ENCODE measurements at regions not wholly inside any gene's neighbourhood (a gene's known extent, or its start where the extent isn't known, plus 50 kb on each side); places are given as distances from the start of the nearest gene placed in this dataset.

DNA sequence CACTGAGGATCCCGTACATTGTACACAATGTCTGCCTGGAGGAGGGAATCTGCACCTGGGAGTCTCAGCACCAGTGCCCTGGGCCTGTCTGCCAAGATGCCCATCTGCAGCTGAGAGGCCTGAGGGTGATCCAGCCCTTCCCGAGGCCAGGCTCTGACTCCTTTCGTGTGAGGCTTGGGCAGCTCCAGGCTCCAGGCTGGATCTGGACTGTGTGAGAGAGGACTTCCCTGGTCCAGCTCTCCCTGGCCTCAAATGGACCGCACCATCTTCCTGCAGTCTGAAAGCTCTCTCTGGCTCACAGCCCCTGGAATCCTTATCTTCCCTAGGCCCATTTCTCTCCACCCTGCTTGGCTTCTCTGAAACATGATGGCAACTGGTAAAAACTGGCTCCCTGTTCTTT lies 324.6 kb downstream of the DYSF start:
- no peak for DNase-seq (ENCODE audit: low read depth in 2 of 2)

DNA sequence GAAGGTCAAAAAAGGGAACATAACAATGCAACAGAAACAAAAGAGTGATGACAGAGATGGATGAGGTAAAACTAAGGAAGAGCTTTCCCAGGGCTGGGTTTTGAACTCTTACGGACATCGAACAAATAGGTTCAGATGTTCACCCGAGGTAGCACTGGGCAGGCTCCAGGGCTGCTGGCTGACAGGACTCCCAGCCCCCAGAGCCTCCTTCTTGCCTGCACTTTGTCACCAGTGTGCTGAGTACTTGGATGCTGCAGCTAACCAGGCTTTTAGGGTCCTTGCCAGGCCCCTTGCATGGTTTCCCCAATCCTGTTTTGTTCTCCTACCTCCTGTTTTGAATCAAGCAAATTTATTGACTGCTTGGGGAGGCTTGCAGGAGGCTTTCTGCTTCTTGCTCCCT lies 322.9 kb downstream of the DYSF start:
- no peak for DNase-seq (ENCODE audit: low read depth in 2 of 2)

DNA sequence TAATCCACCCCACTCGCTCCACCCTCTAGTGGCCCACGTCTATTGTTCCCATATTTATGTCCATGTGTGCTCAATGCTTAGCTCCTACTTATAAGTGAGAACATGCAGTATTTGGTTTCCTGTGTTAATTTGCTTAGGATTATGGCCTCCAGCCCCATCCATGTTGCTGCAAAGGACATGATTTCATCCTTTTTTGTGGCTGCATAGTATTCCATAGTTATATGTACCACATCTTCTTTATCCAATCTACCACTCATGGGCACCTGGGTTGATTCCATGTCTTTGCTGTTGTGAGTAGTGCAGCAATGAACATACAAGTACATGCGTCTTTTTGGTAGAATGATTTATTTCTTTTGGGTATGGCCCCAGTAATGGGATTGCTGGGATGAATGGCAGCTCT lies 319.9 kb downstream of the DYSF start:
- no peak for DNase-seq (ENCODE audit: low read depth in 2 of 2)

DNA sequence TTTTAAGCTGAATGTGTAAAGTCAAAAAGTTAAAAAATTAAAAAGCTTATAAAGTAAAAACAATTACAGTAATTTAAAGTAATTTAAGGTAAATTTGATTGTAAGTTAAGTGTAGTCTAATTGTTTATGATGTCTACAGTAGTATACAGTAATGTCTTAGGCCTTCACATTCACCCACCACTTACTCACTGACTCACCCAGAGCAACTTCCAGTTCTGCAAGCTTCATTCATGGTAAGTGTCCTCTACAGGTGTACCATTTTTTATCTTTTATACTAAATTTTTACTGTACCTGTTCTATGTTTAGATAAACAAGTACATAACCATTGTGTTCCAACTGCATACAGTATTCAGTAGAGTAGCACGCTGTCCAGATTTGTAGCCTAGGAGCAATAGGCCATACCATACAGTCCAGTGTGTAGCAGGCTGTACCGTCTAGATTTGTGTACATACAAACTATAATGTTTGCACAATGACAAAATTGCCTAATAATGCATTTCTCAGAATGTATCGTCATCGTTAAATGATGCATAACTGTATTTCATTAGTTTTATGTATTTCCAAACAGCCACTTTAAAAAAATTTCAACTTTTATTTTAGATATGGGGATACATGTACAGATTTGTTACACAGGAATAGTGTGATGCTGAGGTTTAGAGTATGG lies 319.3 kb downstream of the DYSF start:
- no peak for DNase-seq (ENCODE audit: low read depth in 2 of 2)

DNA sequence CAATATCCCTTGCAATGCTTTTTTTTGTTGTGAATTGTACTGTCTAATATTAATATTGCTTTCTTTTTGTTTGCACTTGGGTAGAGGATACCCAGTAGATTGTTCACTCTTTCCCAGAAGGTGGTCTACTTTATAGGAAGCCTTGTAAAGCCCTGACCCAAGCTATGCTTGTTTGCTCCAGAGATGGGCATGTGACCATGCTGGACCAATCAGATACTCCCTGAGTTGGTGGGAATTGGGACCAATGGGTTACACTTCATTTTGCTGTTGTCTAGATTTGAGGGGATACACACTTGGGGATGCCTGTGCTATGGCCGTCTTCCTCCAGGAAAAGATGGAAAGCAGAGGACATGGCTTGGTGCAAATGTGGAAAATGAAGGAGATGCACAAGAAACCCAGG lies 314.3 kb downstream of the DYSF start:
- DNase-seq (ENCODE audit: low read depth in 2 of 2): no peak

DNA sequence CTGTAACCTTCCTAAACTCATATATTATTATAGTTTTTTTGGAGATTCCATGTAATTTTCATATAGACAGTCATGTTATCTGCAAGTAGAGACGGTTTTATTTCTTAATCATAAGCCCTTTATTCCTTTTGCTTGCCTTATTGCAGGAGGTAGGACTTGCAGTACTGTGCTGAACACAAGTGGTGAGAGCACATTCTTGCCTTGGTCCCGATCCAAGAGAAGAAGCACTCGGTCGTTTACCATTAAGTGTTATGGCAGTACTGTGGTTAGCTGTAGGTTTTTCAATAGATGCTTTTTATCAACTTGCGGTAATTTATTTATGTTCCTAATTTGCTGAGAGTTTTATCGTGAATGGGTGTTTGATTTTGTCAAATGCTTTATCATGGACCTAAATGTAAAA lies 305.7 kb downstream of the DYSF start:
- no peak for DNase-seq (ENCODE audit: low read depth in 2 of 2)

DNA sequence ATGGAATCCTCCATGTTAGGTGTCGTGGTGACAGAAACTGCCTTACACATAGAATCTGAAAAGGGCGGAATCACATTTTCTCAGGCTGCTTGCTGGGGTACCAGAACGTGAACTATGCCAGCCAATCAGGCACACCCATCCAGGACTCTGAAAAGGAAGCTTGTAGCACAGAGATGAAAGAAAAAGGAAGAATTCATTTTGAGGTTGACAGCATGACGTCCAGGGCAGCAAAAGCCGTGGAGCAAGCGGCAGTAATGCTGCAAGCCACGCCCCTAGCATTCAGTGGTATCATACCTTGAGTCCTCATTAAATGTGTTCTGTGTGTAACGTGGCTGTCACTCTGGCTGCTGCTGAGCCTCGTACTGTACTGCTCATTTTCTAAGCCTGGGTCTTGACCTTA lies 304.0 kb downstream of the DYSF start:
- no peak for DNase-seq (ENCODE audit: low read depth in 2 of 2)

DNA sequence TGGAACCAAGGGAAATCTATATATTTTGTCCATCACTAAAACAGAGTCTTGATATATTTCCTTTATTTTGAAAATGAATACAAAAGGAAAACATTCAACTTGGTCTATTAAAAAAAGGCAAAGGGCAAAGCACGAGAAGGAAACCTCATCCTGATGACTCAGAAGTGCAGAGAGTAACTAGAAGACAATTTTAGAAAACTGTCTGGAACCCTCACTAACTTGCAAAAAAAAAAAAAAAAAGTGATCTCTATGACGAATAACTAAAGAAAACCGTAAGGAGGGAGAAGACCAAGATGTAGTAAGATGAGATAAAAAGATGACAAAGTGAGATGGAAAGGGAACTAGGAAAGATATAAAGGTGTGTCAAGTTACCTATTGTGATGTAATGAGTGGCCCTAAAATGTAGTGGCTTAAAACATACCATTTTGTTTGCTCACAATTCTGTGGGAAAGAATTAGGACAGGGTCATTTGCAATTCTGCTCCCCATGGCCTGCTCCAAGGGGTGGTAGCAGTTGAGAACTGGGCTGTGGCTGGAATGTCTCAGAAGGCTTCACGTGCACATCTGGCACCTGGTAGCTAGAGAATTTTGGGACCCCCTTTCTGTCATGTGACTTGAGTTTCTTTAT lies 303.0 kb downstream of the DYSF start:
- DNase-seq (ENCODE audit: low read depth in 2 of 2): no peak

DNA sequence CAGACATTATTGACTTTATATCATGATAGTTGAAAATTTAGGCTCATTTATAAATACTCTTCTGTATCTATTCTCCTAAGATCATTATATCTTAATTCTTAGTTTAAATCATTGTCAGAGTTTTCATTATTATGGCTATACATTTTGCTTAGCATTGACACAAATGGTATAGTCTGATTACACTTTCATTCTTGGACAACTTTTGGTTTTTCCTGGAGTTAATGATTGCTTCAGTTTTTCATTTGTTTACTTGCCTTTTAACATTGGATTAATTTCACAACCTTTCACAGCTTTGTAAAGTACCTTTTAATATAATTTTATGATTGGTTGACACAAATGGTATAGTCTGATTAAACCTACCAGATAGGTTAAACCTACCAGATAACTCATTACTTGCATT lies 298.2 kb downstream of the DYSF start:
- no peak for DNase-seq (ENCODE audit: low read depth in 2 of 2)

DNA sequence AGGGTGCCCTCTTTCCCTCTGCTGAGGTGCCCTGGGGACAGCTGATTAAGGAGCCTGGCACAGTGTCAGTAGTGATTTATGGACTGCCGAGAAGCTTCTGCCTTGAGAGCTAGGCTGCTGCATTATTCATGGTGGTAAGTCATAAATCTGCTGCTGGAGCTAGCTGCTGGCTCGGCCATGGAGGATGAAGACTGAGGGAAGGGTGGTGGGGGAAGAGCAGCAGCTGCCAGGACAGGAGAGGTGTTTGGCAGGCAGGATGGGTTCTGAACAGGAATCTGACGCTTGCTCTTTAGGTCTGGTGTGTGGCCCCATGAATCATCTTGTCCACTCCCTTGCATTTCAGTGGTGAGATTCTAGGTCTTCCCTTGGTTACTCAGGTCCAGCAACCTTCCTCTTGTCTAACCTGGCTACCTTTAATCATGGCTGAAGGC lies 296.3 kb downstream of the DYSF start:
- DNase-seq (ENCODE audit: low read depth in 2 of 2): no peak

DNA sequence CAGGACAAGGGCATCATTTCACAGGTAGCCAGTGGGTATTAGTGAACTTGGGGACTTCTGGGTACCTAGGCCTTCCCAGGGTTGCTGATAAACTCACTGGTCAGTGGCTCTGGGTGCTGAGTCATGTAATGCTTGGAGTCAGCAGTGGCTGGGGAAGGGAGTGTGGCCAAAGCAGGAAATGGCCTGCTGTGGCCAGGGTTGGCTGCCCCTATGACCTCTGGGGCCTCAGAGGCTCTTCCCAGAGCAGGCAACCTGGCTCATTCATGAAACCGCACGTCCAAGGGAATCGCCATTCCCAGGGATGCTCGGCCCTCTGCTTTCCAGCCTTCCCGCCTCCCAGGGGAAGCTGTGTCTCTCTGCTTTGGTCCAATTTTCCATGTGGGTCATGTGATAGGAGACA lies 294.9 kb downstream of the DYSF start:
- no peak for DNase-seq (ENCODE audit: low read depth in 2 of 2)

DNA sequence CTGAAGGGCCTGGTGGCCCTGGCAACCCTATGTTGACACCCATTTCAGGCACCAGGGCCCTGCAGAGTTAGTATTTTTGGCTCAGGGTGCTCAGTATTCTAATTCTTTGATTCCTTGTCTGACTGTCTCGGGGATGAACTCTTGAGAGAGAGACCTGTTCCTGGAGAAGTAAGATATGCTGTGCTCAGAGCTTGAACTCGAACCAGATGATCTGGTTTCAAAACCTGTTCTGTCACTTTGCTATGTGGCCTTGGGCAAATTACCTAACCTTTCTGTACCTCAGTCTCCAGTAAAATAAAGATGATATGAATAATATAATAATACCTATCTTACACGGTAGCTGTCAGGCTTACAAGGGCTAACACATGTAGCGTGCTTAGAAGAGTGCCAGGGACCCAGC lies 294.2 kb downstream of the DYSF start:
- no peak for DNase-seq (ENCODE audit: low read depth in 2 of 2)

DNA sequence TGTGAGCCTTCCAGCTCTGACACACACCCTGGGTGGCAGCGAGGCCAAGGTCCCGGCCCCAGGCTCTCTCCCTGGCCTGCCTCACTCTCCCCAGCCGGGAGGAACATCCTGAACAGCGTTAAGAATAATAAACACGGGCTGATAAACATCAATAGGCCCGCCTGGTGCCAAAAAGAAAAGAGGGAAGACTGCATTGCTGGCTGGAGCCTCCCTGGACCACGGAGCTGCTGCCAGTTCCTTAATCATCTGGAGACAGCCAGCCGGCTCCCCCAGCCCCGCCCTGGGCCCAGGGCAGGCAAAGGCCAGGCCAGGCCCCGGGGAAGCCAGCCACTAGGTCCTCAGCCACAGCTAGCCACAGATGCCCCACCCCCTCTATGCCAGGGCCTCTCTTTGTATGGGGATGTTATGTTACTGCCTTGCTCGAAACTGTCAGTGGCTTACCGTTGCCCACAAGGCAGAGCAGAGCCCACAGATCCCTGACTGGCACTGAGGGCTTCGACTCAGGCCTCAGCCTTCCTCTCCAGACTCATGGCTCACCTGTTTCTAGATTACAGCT lies 293.7 kb downstream of the DYSF start:
- no peak for DNase-seq (ENCODE audit: low read depth in 2 of 2)

DNA sequence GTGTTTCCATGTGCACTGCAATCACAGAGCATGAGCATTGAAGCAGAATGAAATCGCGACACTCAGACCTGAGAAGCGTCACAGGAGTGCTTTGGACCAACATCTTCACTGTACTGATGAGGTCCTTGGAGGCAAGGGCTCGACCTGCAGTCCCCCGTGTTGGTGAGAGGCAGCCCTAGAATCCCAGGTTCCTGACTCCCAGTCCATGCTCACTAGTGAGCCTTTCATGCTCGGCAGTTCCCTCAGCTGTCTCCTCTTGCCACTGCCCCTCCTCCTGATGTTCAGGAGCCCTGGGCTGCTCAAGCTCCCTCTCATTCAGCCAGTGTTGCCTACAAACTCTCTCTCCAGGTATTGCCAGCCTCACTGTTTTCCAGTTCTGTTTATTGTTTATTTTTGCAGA lies 291.4 kb downstream of the DYSF start:
- no peak for DNase-seq (ENCODE audit: low read depth in 2 of 2)

DNA sequence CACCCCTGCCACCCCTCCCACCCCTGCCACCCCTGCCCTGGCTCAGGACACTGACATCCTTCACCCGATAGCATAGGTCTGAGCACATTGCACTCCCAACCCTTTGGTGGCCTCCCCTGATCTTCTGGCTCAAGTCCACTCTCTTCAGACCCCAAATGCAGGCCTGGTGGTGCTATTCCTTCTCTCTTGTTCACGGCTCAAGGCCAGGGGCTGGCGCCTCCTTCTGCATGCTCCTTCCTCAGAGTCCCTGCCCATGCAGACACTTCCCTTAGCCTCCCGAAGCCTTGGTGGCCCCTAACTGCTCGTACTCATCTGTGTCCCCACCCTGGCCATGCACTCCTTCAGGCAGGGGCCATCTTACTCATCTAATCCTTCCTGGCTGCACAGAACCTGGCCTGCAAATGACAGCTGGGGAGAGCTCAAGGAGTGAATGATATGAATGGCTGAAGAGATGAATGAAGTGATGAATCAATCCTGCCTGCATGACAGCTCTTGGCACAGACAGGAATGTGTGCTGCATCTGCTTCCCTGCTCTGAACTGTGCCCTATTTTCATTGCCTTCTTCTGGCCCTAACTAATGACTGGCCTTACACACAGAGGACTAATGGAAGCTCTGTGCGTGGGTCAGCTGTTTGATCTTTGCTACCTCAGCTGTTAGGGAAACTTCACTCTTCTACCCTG lies 290.8 kb downstream of the DYSF start:
- DNase-seq (ENCODE audit: low read depth in 2 of 2): no peak

DNA sequence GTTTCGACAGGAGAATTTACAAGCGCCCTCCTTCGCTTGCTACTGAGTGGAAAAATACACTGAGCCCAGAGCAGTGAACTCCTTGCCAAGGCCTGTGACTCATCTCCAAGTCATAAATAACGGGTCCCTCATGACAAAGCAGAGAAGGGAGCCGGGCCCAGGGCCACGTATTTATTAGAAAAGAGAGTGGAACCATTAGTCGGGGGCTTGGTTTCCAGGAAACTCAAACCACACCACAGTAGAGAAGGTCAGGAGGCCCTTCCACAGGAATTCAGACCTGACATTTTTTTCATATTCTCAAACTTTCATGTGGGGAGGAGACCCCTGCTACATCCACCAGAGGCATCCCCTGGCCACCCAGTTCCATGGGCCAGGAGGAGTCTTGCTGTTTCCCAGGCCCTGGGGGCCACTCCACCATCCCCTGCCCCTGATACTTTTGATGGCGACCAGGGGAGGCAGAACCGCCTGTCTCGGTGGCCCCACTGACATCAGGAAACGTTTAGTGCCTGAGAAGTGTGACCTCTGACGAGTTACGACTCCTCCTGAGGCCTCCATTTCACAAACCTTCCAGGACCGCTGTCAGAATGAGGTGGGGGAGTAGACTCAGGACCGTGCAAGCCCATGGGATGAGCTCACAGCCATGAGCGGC lies 289.7 kb downstream of the DYSF start:
- no peak for DNase-seq (ENCODE audit: low read depth in 2 of 2)

DNA sequence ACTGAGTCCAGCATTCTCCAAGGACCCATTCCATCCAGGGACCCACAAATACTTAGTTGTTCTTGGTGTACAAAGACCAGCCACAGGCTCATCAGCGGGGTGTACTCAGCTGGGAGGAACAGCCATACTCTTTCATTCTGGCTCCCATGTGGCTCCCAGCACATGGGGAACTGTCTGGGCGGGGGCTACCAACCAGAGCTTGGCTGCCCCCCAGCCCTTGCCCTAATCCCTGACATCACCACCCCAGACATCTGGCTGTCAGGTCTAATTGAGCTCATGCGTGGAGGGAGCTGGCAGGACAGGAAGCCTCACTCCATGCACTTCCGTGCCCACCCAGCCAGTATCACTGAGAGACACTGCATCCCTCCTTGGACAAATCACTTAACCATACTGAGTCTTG lies 283.6 kb downstream of the DYSF start:
- no peak for DNase-seq (ENCODE audit: low read depth in 2 of 2)

DNA sequence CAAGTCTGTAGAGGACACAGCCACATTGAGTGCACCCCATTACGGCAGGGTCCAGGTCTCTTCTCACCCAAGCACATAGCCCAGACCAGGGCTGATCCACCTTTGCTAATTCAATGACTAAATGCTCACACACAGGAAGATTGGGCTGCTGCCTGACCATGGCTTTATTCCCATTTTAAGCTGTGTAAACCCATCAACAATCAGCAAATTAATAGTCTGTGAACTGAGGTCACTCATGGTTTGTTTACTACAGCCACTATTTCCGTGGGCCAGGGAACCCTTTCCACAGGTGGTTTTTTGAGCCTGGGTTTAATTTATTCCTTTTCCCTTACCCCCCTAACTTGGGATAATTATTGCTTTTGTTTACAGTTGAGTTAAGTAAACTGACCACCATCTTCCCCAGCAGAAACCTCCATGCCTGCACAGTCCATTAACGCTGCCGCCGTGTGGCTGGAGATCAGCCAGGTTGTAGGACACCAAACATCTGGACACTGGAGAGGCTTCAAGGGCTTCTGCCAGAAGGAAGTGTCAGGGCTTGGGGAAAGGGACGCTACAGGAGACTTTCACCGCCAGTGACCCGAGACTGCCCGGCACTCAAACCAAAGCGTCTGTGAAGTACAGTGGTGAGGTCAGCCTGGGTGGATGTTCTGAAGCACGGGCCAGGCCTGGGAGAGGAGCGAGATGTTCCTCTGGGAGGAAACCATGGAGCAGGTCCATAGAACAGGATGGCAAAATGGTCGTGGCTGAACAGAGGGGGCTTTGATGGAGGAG lies 282.9 kb downstream of the DYSF start:
- DNase-seq (ENCODE audit: low read depth in 2 of 2): no peak

All from stimulated activated CD8-positive, alpha-beta memory T cell treated with anti-CD3 and anti-CD28 coated beads, Interleukin-15, amount 100 ng/mL, for 48 hours (primary cell).